ENCODE measurements at regions not wholly inside any gene's neighbourhood (a gene's known extent, or its start where the extent isn't known, plus 50 kb on each side); places are given as distances from the start of the nearest gene placed in this dataset.

- Histone ChIP-seq H3K4me3 (ENCODE audit: low read length in 3 of 3) (no peak overlapping the region), H3K4me1 (ENCODE audit: control insufficient read depth in 2 of 3, insufficient read depth in 2 of 3, low read depth in 1 of 3, low read length in 3 of 3) (no peaks in the 10 kb centered on the region), H3K9me3 (ENCODE audit: control insufficient read depth in 2 of 3, insufficient read depth in 1 of 3, low read length in 3 of 3) (no peaks in the 10 kb centered on the region), H3K9ac (ENCODE audit: low read length in 3 of 3) (no peak overlapping the region), H3K27ac (ENCODE audit: low read depth in 2 of 2, low read length in 2 of 2) (no peak overlapping the region), H3K36me3 (ENCODE audit: control insufficient read depth in 2 of 3, insufficient read depth in 3 of 3, low read length in 3 of 3) (no peaks in the 10 kb centered on the region), H3K27me3 (ENCODE audit: control insufficient read depth, insufficient read depth, low read length) (no peaks in the 10 kb centered on the region)
- intact Hi-C loops (cut with DNase I) = no loop called here
- TF ChIP-seq CTCF (IDR thresholded peaks at IDR 0.05; ENCODE audit: borderline replicate concordance, extremely low read depth, insufficient read depth) = no peak
- DNase-seq = no peak
- no peak for FAIRE-seq
These were observed 577.8 kb downstream of the NLGN4X start for GRCh38 chrX:5650904-5651303.

GRCh38 chrX:5648941-5649568, 579.6 kb downstream of the NLGN4X start:
- FAIRE-seq (no peak), DNase-seq (no peak)
- H3K27me3 ChIP-seq (ENCODE audit: control insufficient read depth, insufficient read depth, low read length) = no peaks in the 10 kb centered on the region
- H3K36me3 ChIP-seq (ENCODE audit: control insufficient read depth in 2 of 3, insufficient read depth in 3 of 3, low read length in 3 of 3) = no peaks in the 10 kb centered on the region
- no peak overlapping the region for H3K9ac ChIP-seq (ENCODE audit: low read length in 3 of 3)
- no peak for TF ChIP-seq CTCF (IDR thresholded peaks at IDR 0.05; ENCODE audit: borderline replicate concordance, extremely low read depth, insufficient read depth)
- intact Hi-C loops (cut with DNase I) = no loop called here
- H3K9me3 ChIP-seq (ENCODE audit: control insufficient read depth in 2 of 3, insufficient read depth in 1 of 3, low read length in 3 of 3) = no peaks in the 10 kb centered on the region
- no peaks in the 10 kb centered on the region for H3K4me1 ChIP-seq (ENCODE audit: control insufficient read depth in 2 of 3, insufficient read depth in 2 of 3, low read depth in 1 of 3, low read length in 3 of 3)
- H3K27ac ChIP-seq (ENCODE audit: low read depth in 2 of 2, low read length in 2 of 2) = no peak overlapping the region
- H3K4me3 ChIP-seq (ENCODE audit: low read length in 3 of 3) = no peak overlapping the region

GRCh38 chrX:5646818-5647217, 581.8 kb downstream of the NLGN4X start:
- no peaks in the 10 kb centered on the region for H3K27me3 ChIP-seq (ENCODE audit: control insufficient read depth, insufficient read depth, low read length)
- no peaks in the 10 kb centered on the region for H3K9me3 ChIP-seq (ENCODE audit: control insufficient read depth in 2 of 3, insufficient read depth in 1 of 3, low read length in 3 of 3)
- no peak overlapping the region for H3K4me3 ChIP-seq (ENCODE audit: low read length in 3 of 3)
- FAIRE-seq (no peak), DNase-seq (peak in 1 of 5 donors; percentile 4)
- H3K9ac ChIP-seq (ENCODE audit: low read length in 3 of 3) = no peak overlapping the region
- intact Hi-C loops (cut with DNase I) = no loop called here
- no peak overlapping the region for H3K27ac ChIP-seq (ENCODE audit: low read depth in 2 of 2, low read length in 2 of 2)
- H3K36me3 ChIP-seq (ENCODE audit: control insufficient read depth in 2 of 3, insufficient read depth in 3 of 3, low read length in 3 of 3) = no peaks in the 10 kb centered on the region
- no peak for TF ChIP-seq CTCF (IDR thresholded peaks at IDR 0.05; ENCODE audit: borderline replicate concordance, extremely low read depth, insufficient read depth)
- no peaks in the 10 kb centered on the region for H3K4me1 ChIP-seq (ENCODE audit: control insufficient read depth in 2 of 3, insufficient read depth in 2 of 3, low read depth in 1 of 3, low read length in 3 of 3)

GRCh38 chrX:5644776-5645175, 583.9 kb downstream of the NLGN4X start:
- no peak for FAIRE-seq

More at GRCh38 chrX:5644776-5645175, 583.9 kb downstream of the NLGN4X start:
- H3K4me3 ChIP-seq (ENCODE audit: low read length in 3 of 3) = no peak overlapping the region
- no peak overlapping the region for H3K27ac ChIP-seq (ENCODE audit: low read depth in 2 of 2, low read length in 2 of 2)
- no peaks in the 10 kb centered on the region for H3K36me3 ChIP-seq (ENCODE audit: control insufficient read depth in 2 of 3, insufficient read depth in 3 of 3, low read length in 3 of 3)
- H3K9me3 ChIP-seq (ENCODE audit: control insufficient read depth in 2 of 3, insufficient read depth in 1 of 3, low read length in 3 of 3) = no peaks in the 10 kb centered on the region
- H3K9ac ChIP-seq (ENCODE audit: low read length in 3 of 3) = no peak overlapping the region
- intact Hi-C loops (cut with DNase I) = no loop called here
- H3K4me1 ChIP-seq (ENCODE audit: control insufficient read depth in 2 of 3, insufficient read depth in 2 of 3, low read depth in 1 of 3, low read length in 3 of 3) = no peaks in the 10 kb centered on the region
- no peaks in the 10 kb centered on the region for H3K27me3 ChIP-seq (ENCODE audit: control insufficient read depth, insufficient read depth, low read length)
- DNase-seq = peak in 1 of 5 donors; percentile 1
- TF ChIP-seq CTCF (IDR thresholded peaks at IDR 0.05; ENCODE audit: borderline replicate concordance, extremely low read depth, insufficient read depth) = no peak
